Adrenal gland (tissue), 9 donors: ENCODE measurements at regions not wholly inside any gene's neighbourhood (a gene's known extent, or its start where the extent isn't known, plus 50 kb on each side); places are given as distances from the start of the nearest gene placed in this dataset.

Source experiments
- DNase-seq, 7 donors: peaks; one replicate each; pipeline ENCODE4 v3.0.0-alpha.2; 2019 to 2020
- H3K27ac ChIP-seq, 5 donors: fragments of 200-600 bp; sonication (generic) in 4 of 5; 1 replicate in 3 of 5; 2 replicates in 2 of 5; pipeline versions ENCODE4 v1.5.1 to v1.8.0; 2016 to 2020; ENCODE audit warnings: mild to moderate bottlenecking in 1 of 5
- H3K27me3 ChIP-seq: fragments of 200-600 bp; 2 replicates; pipeline ENCODE4 v1.8.0; 2021
- H3K36me3 ChIP-seq, 2 donors: fragments of 200-600 bp; replicated peaks in 1 of 2; 1 replicate in 1 of 2; 2 replicates in 1 of 2; pipeline versions ENCODE4 v1.5.1 to v1.8.0; 2018 to 2022
- H3K4me1 ChIP-seq, 2 donors: fragments of 200-600 bp; replicated peaks in 1 of 2; 1 replicate in 1 of 2; 2 replicates in 1 of 2; pipeline versions ENCODE4 v1.5.1 to v1.8.0; 2018 to 2021
- H3K4me3 ChIP-seq, 4 donors: fragments of 200-600 bp; sonication (generic) in 3 of 4; one replicate each; pipeline ENCODE4 v1.5.1; 2016 to 2018
- H3K9me3 ChIP-seq, 3 donors: fragments of 200-600 bp; sonication (generic) in 1 of 3; replicated peaks in 1 of 3; 1 replicate in 2 of 3; 2 replicates in 1 of 3; pipeline versions ENCODE4 v1.5.1 to v1.8.0; 2016 to 2021
- CTCF ChIP-seq, 6 experiments: fragments of 450-650 bp in 4 of 6; fragments of 200-600 bp in 2 of 6; sonication (generic) in 1 of 6; IDR thresholded peaks; 1 replicate in 5 of 6; 2 replicates in 1 of 6; pipeline versions ENCODE4 v1.5.1 to v1.8.0; 2016 to 2021; ENCODE audit warnings: antibody characterized with exemption in 6 of 6, mild to moderate bottlenecking in 2 of 6, moderate library complexity in 1 of 6
- POLR2A ChIP-seq, 2 donors: fragments of 450-650 bp; IDR thresholded peaks; one replicate each; pipeline ENCODE4 v1.6.1; 2017; ENCODE audit warnings: antibody characterized with exemption in 2 of 2, mild to moderate bottlenecking in 2 of 2, moderate library complexity in 1 of 2
- WGBS, 4 donors: extraction: QIAGEN DNeasy Blood & Tissue Kit in 2 of 4; methylation state at CpG; one replicate each; pipeline versions ENCODE4 v1.1.5 to v1.1.7; 2013 to 2017; 5-methylcytosine and 5-hydroxymethylcytosine counted together
- intact Hi-C, 2 donors: fragments of 100-400 bp; cut with DNase I; formaldehyde crosslinking; loops; one replicate each; pipeline versions ENCODE4 v1.14.1 to v1.15.0; 2022 to 2023
- donor health status: healthy with polysubstance abuse.
- donor health status: Bipolar disorder and iron deficiency.
- donor health status: DM: yes; HTN: yes; CAD: no.
- donor health status: DM: no; HTN: no; CAD: no.
- donor health status: DM: no; HTN: no; CAD: no.

GRCh38 chr15:81434851-81435250 lies 60.8 kb upstream of the TMC3 start:
- Histone ChIP-seq H3K4me1 (no peaks in the 10 kb centered on the region), H3K9me3 (no peaks in the 10 kb centered on the region), H3K4me3 (no peak overlapping the region), H3K27ac (no peak overlapping the region), H3K36me3 (no peaks in the 10 kb centered on the region), H3K27me3 (peaks cover 11% of the 10 kb centered on the region)
- intact Hi-C loops = no loop called here
- no peak for DNase-seq
- TF ChIP-seq CTCF (IDR thresholded peaks at IDR 0.05) (no peak), POLR2A (IDR thresholded peaks at IDR 0.05) (no peak)

DNA sequence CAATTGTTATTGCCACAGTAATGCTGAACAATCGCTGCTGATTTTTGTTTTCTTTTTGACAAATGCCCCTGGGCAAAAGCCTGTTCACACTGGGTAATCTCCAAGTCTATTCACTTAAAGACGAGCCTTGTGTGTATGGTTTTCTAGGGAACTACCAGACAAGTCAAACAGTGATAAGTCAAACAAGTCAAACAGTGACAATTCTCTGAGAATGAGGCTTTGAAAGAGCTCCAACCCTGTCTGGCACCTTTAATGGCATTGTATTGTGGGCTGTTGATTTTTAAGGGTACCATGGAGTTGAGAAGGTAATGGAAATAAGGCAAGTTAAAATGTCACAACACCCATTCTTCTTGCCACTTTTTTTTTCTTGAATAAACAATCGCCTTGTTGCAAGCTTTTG lies 59.4 kb upstream of the TMC3 start:
- intact Hi-C loops = no loop called here
- no peak for DNase-seq

DNA sequence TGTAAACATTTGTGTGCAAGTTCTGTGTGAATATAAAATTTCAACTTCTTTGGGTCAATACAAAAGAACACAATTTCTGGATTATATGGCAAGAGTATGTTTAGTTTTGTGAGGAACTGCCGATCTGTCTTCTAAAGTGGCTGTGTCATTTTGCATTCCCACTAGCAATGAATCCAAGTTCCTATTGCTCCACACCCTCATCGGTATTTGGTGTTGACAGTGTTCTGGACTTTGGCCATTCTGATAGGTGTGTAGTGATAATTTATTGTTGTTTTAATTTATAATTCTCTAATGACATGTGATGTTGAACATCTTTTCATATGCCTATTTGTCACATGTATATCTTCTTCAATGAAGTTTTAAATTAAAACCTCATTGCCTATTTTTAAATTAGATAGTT lies 58.2 kb upstream of the TMC3 start:
- WGBS, 4 donors = 73 to 85% (median 79%) methylated on average over 2 of the region's 2 CpGs
- intact Hi-C loops = no loop called here
- Histone ChIP-seq H3K36me3 (no peaks in the 10 kb centered on the region), H3K9me3 (no peaks in the 10 kb centered on the region), H3K27ac (no peak overlapping the region), H3K27me3 (peaks cover 7% of the 10 kb centered on the region), H3K4me1 (no peaks in the 10 kb centered on the region), H3K4me3 (no peak overlapping the region)
- no peak for DNase-seq
- TF ChIP-seq CTCF (IDR thresholded peaks at IDR 0.05) (no peak), POLR2A (IDR thresholded peaks at IDR 0.05) (no peak)

More for the DNA sequence above, 59.4 kb upstream of the TMC3 start:
- TF ChIP-seq POLR2A (IDR thresholded peaks at IDR 0.05) = no peak
- no peak for TF ChIP-seq CTCF (IDR thresholded peaks at IDR 0.05)
- H3K27ac ChIP-seq = no peak overlapping the region
- no peaks in the 10 kb centered on the region for H3K9me3 ChIP-seq
- WGBS, 4 donors = 50 to 75% (median 63%) methylated on average over 3 of the region's 3 CpGs
- H3K36me3 ChIP-seq = no peaks in the 10 kb centered on the region
- H3K27me3 ChIP-seq = peaks cover 11% of the 10 kb centered on the region
- H3K4me1 ChIP-seq = no peaks in the 10 kb centered on the region
- no peak overlapping the region for H3K4me3 ChIP-seq

DNA sequence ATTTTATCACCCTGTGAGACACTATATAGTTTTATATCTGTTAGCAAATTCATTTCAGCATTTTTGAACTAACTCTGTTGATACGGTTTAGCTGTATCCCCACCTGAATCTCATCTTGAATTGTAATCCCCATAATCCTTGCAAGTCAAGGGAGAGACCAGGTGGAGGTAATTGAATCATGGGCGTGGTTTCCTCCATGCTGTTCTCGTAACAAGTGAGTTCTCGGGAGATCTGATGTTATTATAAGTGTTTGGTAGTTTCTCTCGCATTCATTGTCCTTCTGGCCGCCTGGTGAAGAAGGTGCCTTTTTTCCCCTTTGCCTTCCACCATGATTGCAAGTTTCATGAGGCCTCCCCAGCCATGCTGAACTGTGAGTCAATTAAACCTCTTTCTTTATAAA lies 53.2 kb upstream of the TMC3 start:
- no peak for TF ChIP-seq POLR2A (IDR thresholded peaks at IDR 0.05)
- TF ChIP-seq CTCF (IDR thresholded peaks at IDR 0.05) = no peak
- no peak overlapping the region for H3K4me3 ChIP-seq
- intact Hi-C loops = no loop called here
- no peaks in the 10 kb centered on the region for H3K4me1 ChIP-seq
- DNase-seq = no peak
- H3K27me3 ChIP-seq = peaks cover 4% of the 10 kb centered on the region
- H3K27ac ChIP-seq = no peak overlapping the region
- 77 to 81% (median 79%) methylated on average over 6 of the region's 6 CpGs for WGBS, 4 donors
- H3K9me3 ChIP-seq = no peaks in the 10 kb centered on the region
- H3K36me3 ChIP-seq = no peaks in the 10 kb centered on the region
